ENCODE measurements at regions not wholly inside any gene's neighbourhood (a gene's known extent, or its start where the extent isn't known, plus 50 kb on each side); places are given as distances from the start of the nearest gene placed in this dataset.

GRCh38 chr6:8218861-8219260 lies 116.5 kb upstream of the EEF1E1 start:
- TF ChIP-seq CTCF (IDR thresholded peaks at IDR 0.05) (no peak), POLR2AphosphoS5 (IDR thresholded peaks at IDR 0.05) (no peak), POLR2A (IDR thresholded peaks at IDR 0.05) (no peak), EP300 (IDR thresholded peaks at IDR 0.05) (no peak)
